UCSD-AML1 (cell line): ENCODE measurements at regions not wholly inside any gene's neighbourhood (a gene's known extent, or its start where the extent isn't known, plus 50 kb on each side); places are given as distances from the start of the nearest gene placed in this dataset.

Experiments used
- DNase-seq: peaks from one replicate; lab custom pipeline; 2025; ENCODE audit not compliant: unreplicated experiment; lab: John Stamatoyannopoulos, UW

DNA sequence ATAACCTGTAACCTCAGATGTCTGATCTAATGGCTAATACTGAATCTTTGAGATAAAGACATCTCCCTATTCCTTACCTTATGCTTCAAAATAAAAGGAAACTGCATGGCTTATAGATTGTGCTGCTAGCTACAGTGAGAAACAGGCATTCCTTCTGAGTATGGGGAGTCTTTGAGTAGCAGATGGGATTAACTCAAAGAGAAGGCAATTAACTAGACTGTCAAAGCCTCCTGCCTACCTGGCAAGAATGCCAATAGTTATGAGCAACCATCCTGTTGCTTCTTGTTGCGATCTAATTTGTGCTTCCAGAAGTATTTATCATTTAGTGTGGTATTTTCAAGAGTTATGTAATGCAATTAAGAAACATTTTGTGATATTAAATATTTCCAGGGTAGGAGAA, 660.0 kb upstream of the TMEFF2 start:
- DNase-seq, result no peak

DNA sequence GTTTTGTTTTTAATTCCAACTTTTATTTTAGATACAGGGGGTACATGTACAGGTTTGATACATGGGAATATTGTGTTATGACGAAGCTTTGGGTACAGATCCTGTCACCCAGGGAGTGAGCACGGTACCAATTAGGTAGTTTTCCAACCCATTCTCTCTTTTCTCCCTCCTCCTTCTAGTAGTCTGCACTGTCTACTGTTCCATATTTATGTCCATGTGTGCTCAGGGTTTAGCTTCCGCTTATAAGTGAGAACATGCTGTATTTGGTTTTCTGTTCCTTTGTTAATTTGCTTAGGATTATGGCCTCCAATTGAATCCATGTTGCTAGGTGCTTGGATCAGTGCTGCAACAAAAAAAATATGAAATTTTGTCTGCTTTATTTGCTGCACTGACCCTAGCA, 659.3 kb upstream of the TMEFF2 start:
- no peak for DNase-seq

DNA sequence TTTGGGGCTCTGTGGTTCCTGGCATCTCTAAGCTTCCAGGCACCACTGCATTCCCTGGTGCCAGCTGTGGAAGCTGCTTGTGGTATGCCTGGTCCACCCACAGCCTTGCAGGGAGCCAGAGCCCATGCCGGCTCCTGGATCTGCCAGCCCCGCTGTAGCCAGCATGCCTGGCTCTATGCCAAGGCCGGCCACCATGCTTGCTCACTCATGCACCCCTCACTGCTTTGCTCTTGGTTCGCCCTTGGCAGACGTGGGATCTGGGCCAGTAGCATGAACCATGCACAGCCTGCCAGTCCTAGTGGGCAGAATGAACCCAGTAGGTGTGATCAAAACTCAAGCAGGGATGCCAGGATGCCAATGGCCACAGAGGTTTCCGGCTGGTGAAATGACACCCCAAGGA, 634.2 kb upstream of the TMEFF2 start:
- no peak for DNase-seq

DNA sequence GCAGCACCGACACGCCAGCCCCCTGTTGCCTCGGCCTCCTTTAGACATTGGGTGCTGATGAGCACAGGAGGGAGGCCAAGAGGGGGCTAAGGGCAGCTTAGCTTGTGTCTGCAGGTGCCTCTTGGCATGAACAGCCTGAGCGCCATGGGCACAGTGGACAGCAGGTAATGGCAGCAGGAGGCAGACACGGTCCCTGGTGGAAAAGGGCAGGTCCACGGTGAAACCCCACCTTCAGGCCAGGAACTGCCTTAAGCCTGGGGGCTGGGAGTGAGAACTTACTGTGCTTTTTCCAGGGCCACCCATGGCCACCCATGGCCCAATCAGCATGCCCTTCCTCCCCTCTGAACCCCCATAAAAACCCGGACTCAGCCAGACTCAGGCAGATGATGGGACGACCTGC, 633.4 kb upstream of the TMEFF2 start:
- DNase-seq, result peak; percentile 4

DNA sequence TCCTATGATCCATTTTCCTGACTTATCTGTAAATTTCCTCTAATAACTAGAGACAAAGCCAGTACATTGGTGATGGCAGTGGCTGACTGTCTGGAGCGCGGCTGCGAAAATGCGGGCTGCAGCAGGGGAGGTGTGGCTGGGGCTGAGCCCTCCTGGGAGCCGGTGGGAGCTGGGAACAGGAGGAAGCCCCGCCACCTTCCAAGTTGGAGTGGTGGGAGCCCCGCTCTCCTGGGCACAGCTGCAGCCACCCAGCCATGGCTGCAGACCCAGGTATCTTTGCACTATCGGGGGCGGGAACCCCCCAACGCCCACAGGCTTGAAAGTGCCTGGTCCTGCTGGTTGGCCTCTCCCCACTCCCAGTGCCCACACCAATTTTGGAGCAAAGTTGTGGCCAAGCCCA, 633.0 kb upstream of the TMEFF2 start:
- peak; percentile 3 for DNase-seq

DNA sequence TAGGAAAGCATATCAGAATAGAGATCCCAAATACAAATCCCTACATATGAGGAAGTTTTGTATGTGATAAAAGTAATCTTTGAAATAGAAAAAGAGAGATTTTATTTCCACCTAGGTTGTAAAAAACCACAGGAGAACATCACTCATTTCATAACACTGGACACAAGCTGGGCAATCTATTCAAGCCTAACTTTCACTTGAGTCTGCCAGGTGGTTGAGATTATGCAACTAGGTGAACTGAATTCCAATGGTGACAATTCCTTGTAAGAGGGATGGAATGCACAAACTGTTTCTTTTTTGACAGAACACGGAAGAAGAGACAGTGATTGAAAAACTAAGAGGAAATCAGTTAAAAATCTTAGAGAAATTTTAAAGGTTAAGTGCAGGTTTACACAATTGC, 619.6 kb upstream of the TMEFF2 start:
- DNase-seq, result no peak

DNA sequence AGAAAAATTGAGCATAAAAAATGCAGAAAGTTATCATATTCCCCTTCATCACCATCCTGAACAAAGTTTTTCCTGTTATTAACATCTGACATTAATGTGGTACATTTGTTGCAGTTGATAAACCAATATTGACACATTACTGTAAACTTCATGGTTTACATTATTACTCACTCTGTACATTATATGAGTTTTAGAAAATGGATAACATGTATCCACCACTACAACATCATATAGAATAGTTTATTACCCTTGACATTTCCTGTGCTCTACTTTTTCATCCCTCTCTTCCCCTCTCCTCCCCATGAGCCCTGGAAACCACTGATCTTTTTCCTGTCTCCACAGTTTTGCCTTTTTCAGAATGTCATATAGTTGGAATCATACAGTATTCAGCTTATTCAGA, 618.6 kb upstream of the TMEFF2 start:
- no peak for DNase-seq

DNA sequence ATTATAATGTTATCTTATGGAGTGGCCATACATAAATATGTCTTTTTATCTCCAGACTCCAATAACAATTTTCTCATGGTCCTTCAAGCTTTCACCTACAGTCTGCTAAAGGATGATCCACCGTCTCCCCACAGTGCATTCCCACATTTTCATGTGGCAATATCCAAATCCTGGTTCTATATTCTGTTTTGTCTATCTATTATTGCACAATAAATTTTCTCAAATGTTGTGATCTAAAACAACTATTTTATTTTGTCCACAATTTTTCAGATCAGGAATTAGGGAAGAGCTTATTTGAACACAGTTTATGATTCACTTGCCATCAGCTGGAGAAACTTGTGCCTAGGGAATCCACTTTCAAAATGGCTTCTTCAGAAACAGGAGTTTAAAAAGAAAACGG, 614.4 kb upstream of the TMEFF2 start:
- no peak for DNase-seq

DNA sequence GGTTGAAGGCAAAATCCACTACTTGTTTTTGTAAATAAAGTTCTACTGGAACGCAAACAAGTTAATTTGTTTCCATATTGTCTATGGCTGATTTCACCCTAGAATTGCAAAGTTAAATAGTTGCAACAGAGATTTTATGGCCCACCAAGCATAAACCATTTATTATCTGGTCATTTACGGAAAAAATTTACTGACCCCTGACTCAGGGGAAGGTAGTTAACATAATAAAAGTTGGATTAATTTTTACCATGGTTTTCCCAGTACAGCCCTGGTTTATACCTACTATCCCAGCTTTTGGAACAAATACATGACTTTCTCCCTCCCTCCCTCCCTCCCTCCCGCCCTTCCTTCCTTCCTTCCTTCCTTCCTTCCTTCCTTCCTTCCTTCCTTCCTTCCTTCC, 588.9 kb upstream of the TMEFF2 start:
- no peak for DNase-seq

DNA sequence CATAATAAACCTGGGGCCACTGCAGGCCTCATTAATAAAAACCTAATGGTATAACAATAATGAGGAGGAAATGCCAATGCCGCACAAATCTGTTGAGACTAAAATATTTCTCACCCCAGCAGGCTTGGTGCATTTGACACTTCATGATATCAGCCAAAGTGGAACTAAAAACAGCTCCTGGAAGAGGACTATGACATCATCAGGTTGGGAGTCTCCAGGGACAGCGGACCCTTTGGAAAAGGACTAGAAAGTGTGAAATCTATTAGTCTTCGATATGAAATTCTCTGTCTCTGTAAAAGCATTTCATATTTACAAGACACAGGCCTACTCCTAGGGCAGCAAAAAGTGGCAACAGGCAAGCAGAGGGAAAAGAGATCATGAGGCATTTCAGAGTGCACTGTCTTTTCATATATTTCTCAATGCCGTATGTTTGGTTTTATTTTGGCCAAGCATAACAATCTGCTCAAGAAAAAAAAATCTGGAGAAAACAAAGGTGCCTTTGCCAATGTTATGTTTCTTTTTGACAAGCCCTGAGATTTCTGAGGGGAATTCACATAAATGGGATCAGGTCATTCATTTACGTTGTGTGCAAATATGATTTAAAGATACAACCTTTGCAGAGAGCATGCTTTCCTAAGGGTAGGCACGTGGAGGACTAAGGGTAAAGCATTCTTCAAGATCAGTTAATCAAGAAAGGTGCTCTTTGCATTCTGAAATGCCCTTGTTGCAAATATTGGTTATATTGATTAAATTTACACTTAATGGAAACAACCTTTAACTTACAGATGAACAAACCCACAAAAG, 580.9 kb upstream of the TMEFF2 start:
- DNase-seq, result no peak

DNA sequence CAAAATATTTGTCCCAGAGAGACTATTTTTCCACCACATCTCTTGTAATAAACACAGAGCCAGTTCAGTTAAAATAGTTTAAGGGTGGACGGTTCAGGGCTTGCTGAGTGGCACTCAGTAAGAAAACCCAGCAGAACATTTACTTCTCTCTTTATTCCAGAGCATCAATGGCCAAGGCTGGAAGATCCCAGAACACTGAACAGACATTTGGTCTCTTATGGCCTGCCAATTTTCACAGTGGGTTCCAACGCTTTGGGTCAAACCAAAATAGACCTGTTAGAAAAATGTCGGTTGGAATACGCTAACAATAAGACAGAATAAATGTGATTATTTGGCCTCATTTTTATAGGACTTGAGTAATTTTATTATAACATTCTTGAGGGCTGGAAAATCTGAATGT, 580.3 kb upstream of the TMEFF2 start:
- DNase-seq, result no peak

DNA sequence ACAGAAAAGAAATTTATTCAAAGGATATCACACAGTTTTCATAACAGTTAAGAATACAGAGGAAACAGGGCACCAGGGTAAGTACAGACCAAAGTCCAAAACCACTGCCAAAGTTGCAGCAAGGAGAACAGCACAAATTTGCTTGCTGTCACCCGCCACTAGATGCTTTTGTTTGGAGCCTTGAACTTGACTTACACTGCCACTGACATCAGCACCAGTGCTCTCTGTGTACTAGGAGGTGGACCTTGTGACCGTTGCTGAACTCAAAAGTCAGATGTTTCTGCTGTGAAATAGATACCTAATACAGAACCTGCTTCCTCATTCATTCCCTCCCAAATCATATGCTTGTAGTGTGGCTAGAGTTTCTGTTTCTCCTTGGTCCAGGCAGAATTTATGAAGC, 578.3 kb upstream of the TMEFF2 start:
- DNase-seq, result peak; percentile 3

DNA sequence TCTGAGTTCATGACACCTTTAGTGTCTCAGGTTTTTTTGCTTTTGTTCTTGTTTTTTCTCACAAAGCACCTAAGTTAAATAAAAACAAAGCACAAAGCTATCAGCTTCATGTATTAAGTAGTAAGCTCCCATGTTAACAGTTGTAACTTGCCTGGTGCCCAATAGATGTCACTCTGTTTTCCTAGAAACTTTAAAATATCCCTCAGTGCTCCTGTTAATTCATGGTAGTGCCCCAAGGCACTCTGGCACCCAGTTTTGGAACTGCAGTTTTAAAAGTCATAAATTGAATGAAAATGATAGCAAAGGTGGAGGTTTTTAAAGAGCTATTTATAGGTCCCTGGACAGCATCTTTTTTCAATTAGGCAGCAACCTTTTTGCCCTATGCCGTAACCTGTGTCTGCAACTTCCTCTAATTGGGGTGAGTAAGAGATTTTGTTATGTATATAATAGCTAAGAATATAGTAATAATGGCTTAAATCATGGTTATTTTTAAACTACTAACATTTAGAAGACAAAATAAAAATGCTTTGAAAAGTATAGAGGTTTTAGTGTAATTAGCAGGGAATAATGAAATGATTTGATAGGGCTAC, 555.0 kb upstream of the TMEFF2 start:
- peak; percentile 1 for DNase-seq

DNA sequence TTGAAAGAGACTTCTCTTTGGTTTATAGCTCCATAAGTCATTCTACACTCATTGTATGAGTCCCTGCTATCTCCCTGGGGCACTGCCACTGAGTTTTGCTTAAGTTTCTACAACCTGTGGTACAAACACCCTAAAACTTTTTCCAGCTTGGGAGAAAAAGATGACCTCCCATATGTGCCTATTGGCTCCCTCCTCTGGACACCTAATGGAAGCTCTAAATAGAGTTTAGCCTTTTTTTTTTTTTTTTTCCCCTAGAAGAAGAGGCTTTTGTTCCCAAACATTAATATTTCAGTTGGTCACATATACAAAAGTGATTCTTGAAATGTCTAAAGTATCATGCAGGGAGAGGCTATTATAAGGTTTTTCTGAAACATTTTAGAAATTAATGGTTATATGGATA, 547.2 kb upstream of the TMEFF2 start:
- peak; percentile 0 for DNase-seq

DNA sequence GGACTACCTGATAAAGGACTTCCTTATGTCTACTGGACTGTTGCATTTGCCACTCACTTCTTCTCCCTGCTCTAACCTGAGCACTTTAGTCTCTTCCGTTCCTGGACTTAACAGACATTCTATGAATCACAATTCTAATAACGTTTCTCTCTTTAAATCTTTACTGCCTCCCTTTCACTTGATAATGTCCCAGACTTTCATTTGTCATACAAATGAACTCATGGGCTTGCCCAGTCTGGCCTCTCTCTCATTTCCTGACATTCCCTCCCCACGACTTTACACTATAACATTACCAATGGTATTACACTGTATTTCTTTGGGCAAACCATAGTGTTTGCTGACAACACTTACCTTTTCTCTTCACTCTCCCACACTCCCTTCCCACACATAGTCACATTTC, 540.7 kb upstream of the TMEFF2 start:
- no peak for DNase-seq

DNA sequence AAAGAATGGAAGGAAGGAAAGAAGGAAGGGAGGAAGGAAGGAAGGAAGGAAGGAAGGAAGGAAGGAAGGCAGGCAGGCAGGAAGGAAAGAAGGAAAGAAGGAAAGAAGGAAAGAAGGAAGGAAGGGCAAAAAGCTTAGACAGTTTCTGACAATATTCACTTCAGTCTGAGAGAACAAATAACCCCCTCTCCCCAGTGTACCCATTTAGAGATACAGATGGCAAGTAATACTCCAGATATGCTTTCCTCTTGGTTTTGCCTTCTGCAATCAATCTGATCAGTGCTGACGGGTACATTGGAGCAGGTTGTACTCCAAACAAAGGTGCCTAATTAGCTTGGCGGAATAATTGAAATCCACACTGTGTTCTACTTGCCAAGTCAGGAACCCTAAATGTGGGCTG, 534.6 kb upstream of the TMEFF2 start:
- DNase-seq, result no peak

DNA sequence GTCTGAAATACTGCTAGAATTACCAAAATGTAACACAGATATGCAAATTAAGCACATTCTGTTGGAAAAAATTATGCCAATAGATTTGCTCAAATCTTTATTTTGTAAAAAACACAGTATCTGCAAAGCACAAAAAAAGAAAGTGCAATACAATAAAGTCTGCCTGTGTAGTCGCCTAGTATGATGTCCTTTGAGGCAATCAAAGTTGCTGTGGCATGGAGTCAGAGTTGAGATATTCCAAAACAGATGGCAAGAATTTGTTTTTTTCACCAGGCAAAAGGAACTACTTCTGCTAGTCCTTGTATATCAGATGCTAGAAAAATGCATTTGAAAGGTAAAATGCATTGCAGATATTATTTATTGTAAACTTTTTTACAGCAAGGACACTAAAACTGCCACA, 531.3 kb upstream of the TMEFF2 start:
- no peak for DNase-seq

DNA sequence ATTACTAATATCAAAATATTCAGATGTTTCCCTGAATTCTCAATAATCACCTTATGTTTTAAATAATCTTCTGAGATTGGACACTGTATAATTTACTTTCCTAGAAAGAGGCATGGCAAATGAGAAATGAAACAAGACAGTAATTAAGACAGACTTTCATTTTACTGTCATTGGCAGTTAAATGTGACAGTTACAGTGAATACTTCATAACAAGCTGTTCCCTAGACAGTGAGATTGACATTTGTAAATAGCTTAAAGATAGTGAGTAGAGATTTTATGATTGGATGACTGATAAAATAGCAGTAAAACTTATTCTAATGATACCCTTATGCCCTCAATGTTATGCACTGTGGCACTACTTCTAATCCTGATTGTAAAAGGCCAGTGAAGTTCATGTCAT, 524.9 kb upstream of the TMEFF2 start:
- no peak for DNase-seq

DNA sequence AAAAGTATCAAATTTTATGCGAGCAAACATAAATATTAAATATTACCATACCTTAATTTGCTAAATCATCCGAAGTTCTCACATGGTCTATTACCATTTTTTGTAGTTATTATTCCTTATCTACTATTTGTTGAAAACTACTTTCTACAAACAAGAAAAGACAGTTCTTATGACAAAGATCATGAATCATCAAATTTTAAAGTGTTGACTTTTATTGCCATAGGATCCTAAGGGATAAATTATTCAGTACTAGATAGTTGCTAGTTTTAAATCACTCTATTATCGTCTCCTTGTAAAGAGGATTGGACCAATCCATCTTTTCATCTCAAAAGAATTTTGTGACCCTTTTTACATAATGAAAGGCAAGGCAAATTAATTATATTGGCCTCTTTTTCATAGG, 523.6 kb upstream of the TMEFF2 start:
- no peak for DNase-seq

DNA sequence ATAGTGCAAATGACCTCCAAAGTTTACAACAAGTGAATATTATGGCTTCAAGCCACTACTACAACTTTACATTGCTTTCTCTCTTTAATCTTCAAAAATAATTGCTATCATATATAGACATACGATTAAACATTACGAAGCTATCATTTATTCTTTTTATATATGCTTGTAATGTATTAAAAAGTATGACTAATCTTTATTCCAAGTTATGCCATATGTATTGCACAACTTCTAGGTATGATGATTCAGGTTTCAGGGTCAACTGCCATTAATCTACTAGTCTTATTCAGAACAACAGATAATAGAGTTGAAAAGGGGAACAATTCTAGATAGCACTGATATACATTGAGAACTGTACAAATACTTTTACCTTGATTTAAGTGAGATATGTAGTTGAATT, 506.2 kb upstream of the TMEFF2 start:
- DNase-seq, result no peak

DNA sequence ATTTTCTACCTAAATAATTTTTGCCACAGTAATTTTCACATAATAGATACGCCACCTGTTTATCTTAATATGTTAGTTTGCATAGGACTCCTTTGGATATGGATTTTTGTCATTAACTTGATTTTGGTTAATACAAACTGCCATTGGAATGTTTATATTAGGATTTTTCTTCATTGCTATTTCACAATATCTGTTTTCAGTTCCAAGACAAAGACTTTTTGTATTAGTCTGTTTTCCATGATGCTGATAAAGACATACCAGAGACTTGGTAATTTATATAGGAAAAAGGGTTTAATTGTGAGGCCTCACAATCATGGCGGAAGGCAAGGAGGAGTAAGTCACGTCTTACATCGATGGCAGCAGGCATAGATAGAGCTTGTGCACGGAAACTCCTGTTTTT, 503.1 kb upstream of the TMEFF2 start:
- no peak for DNase-seq

DNA sequence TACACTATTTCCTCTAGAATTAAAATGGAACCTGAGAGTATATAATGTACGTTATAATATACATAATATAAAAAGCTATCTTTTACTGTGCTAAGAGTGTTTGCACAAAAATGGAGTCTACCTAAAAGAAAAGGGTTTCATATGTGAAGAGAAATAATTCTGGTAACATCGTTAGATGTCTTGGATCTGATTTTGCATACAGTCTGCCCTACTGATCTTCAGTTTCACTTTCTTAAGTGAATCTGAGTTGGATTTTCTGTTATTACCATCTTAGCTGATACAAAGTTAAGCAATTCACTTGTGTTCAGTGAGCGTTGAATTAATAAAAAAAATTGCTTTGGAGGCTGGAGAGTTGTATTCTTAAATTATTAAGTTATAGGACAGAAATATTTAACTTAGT, 502.1 kb upstream of the TMEFF2 start:
- DNase-seq, result no peak

DNA sequence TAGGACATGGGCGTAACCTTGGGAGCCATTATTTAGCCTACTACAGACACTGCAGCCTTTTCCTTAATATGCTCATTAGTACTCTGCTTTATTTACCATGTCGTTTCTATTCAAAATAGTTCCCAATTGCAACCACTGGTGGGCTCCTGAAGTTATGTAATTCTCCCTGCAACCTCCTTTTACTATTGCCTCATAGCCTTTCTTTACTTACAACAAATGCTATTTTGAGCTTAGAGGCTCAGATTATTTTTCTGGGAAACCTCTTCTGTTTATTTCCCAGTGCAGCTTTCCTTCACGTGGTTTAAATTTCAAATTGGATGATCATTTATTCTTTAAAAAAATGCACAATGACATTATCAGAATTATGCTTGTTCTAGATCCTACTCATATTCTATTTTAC, 492.3 kb upstream of the TMEFF2 start:
- DNase-seq, result no peak
